HepG2 (cell line): ENCODE measurements at regions not wholly inside any gene's neighbourhood (a gene's known extent, or its start where the extent isn't known, plus 50 kb on each side); places are given as distances from the start of the nearest gene placed in this dataset.

ENCODE experiments used
- ATAC-seq: fragments of 200-7000 bp; cut with Tn5 transposase; 3 replicates; pipeline ENCODE4 v1.9.1; 2020; ENCODE audit warnings: mild to moderate bottlenecking, moderate library complexity
- BruUV-seq: library from RNA; stranded (reverse); fragments of 400-500 nt; replicated peaks from 2 replicates; lab custom pipeline; 2021; lab: Mats Ljungman, UMichigan
- CTCF ChIA-PET: fragments of 300-600 bp; formaldehyde crosslinking; extraction: SDS; loops from one replicate; lab custom pipeline; 2021; ENCODE audit warnings: low total read pairs, inconsistent platforms, low intra/inter-chr PET ratio; lab: Yijun Ruan, JAX
- POLR2A ChIA-PET: fragments of 350-600 bp; sonication (Branson Sonifier 250); formaldehyde crosslinking; loops from one replicate; lab custom pipeline; 2020; ENCODE audit warnings: antibody characterized with exemption, inconsistent platforms; lab: Yijun Ruan, JAX
- DNase-seq: peaks from one replicate; pipeline ENCODE4 v3.0.0-alpha.2; 2015; ENCODE audit warnings: low spot score
- FAIRE-seq: peaks from 3 replicates; lab custom pipeline; 2011; peaks lifted over from hg19 to GRCh38; lab: Jason Lieb, UNC
- H2AFZ ChIP-seq: one replicate; pipeline ENCODE4 v1.6.1; 2011; ENCODE audit warnings: low read length, inconsistent platforms
- H3K27ac ChIP-seq: fragments of 300-600 bp; 3 replicates; pipeline ENCODE4 v1.8.0; 2011; ENCODE audit warnings: mixed run types, mild to moderate bottlenecking, mixed read lengths, low read length, inconsistent platforms; ENCODE audit not compliant: insufficient read depth; ENCODE audit errors: extremely low read length
- H3K27me3 ChIP-seq, 2 experiments: fragments of 200-600 bp in 1 of 2; 2 replicates in 1 of 2; 3 replicates in 1 of 2; pipeline versions ENCODE4 v1.6.0 to v1.8.0; 2011; ENCODE audit warnings: low read length in 2 of 2, mild to moderate bottlenecking in 2 of 2, moderate library complexity in 2 of 2, inconsistent platforms in 1 of 2; ENCODE audit not compliant: insufficient read depth in 2 of 2, control insufficient read depth in 1 of 2
- H3K36me3 ChIP-seq, 2 experiments: fragments of 200-600 bp in 1 of 2; replicated peaks in 1 of 2; 2 replicates in 1 of 2; 3 replicates in 1 of 2; pipeline versions ENCODE4 v1.5.1 to v1.8.0; 2011; ENCODE audit warnings: low read length in 2 of 2, inconsistent platforms in 1 of 2; ENCODE audit not compliant: insufficient read depth in 2 of 2, control insufficient read depth in 1 of 2
- H3K4me1 ChIP-seq: 2 replicates; pipeline ENCODE4 v1.5.1; 2012; ENCODE audit warnings: low read length, inconsistent platforms; ENCODE audit not compliant: insufficient read depth
- H3K4me2 ChIP-seq: 2 replicates; pipeline ENCODE4 v1.6.0; 2011; ENCODE audit warnings: low read depth, low read length, inconsistent platforms
- H3K4me3 ChIP-seq, 3 experiments: fragments of 200-600 bp in 1 of 3; sonication (generic), shearing (Covaris generic) in 1 of 3; replicated peaks in 1 of 3; 2 replicates each; pipeline ENCODE4 v1.5.1; 2011 to 2016; ENCODE audit warnings: low read length in 3 of 3, inconsistent platforms in 2 of 3, low read depth in 2 of 3, mild to moderate bottlenecking in 2 of 3, control low read depth in 1 of 3, mixed read lengths in 1 of 3; ENCODE audit not compliant: insufficient read depth in 1 of 3
- H3K79me2 ChIP-seq: one replicate; pipeline ENCODE4 v1.6.1; 2011; ENCODE audit warnings: low read length, inconsistent platforms; ENCODE audit not compliant: insufficient read depth
- H3K9ac ChIP-seq: 2 replicates; pipeline ENCODE4 v1.6.0; 2011; ENCODE audit warnings: mild to moderate bottlenecking, low read depth, low read length, inconsistent platforms; ENCODE audit not compliant: insufficient read depth
- H3K9me3 ChIP-seq: 2 replicates; pipeline ENCODE4 v1.5.1; 2012; ENCODE audit warnings: mild to moderate bottlenecking, low read length
- H4K20me1 ChIP-seq: 2 replicates; pipeline ENCODE4 v1.6.0; 2011; ENCODE audit warnings: inconsistent platforms, mild to moderate bottlenecking, low read length, moderate library complexity; ENCODE audit not compliant: insufficient read depth
- RBM22 ChIP-seq: fragments of 200-400 bp; formaldehyde crosslinking; optimal IDR thresholded peaks from 2 replicates; pipeline ENCODE3; 2017; ENCODE audit warnings: mild to moderate bottlenecking, low read length, moderate library complexity
- ZNF549 ChIP-seq: sonication (generic); formaldehyde crosslinking; IDR thresholded peaks from 2 replicates; pipeline ENCODE4 v1.5.0; 2020; ENCODE audit warnings: missing genetic modification reagents
- WGBS: methylation state at CpG from one replicate; pipeline ENCODE4 v1.1.6; 2017; ENCODE audit warnings: low lambda C conversion rate; 5-methylcytosine and 5-hydroxymethylcytosine counted together
- in situ Hi-C: cut with HindIII; loops from 2 replicates; pipeline ENCODE4 v1.10.0; 2017; ENCODE audit warnings: low pct_unique_long_range_greater_than_20kb; ENCODE audit not compliant: extremely low pct_ligation_motif_present
- intact Hi-C: fragments of 100-400 bp; cut with micrococcal nuclease; formaldehyde crosslinking; loops from one replicate; pipeline ENCODE4 v1.10.0; 2022; ENCODE audit not compliant: unreplicated experiment
- TF ChIP-seq, protein P1 (sequence below): fragments of 450-650 bp; IDR thresholded peaks from 2 replicates; pipeline ENCODE4 v1.6.1; 2016

DNA sequence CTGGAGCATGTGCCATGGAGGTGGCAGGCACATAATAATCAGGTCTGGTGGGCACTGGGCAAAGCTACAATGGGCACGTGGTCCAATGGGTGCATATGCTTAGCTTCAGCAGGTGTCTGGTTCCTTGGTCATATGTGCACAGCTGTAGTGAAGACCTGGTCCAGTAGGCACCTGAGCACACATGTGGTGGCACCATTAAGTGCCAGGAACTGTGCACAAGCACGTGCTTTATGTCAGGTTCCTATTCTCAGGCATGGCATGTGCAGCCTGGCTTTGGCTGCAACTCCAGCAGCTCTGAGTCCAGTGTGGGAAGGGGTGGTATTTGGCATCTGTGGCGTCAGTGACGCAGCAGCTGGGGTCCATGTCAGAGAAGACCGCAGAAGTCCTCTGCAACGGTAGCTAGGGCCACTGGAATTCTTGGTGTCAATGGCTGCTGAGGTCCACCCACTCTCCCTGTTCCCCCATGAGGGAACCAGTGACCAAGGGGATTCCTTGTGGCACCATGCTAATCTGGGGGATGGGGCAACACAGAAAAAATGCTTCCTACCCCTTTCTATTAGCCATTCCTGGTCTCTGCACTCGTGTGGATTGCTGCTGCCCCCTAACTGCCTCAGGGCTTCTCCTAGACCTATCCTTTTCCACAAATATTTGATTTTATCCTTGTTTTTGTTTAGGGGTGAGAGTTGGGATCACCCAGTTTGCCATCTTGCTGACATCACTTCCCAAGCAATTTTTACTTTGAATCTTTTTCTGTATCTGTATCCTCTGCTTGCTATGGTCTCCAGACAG lies 262.9 kb upstream of the MAP2 start:
- Histone ChIP-seq H3K27ac (no peak overlapping the region), H3K9me3 (no peaks in the 10 kb centered on the region), H3K4me1 (no peaks in the 10 kb centered on the region), H3K79me2 (no peaks in the 10 kb centered on the region), H3K9ac (no peak overlapping the region), H2AFZ (no peak overlapping the region), H3K36me3 (no peaks in the 10 kb centered on the region), H4K20me1 (no peaks in the 10 kb centered on the region), H3K4me2 (no peak overlapping the region), H3K27me3 (no peaks in the 10 kb centered on the region), H3K4me3 (no peak overlapping the region)
- in situ Hi-C loops (no loop called here), intact Hi-C loops (no loop called here)
- no peak for TF ChIP-seq RBM22
- TF ChIP-seq, protein P1, sequence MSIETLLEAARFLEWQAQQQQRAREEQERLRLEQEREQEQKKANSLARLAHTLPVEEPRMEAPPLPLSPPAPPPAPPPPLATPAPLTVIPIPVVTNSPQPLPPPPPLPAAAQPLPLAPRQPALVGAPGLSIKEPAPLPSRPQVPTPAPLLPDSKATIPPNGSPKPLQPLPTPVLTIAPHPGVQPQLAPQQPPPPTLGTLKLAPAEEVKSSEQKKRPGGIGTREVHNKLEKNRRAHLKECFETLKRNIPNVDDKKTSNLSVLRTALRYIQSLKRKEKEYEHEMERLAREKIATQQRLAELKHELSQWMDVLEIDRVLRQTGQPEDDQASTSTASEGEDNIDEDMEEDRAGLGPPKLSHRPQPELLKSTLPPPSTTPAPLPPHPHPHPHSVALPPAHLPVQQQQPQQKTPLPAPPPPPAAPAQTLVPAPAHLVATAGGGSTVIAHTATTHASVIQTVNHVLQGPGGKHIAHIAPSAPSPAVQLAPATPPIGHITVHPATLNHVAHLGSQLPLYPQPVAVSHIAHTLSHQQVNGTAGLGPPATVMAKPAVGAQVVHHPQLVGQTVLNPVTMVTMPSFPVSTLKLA, result peak; percentile 94
- POLR2A ChIA-PET, result no interaction called here
- DNase-seq, result no peak
- CTCF ChIA-PET, result no interaction called here
- ATAC-seq, result no peak
- WGBS, result 0% methylated on average over 5 of the region's 7 CpGs
- no peak for FAIRE-seq
- no TSS peak for BruUV-seq

DNA sequence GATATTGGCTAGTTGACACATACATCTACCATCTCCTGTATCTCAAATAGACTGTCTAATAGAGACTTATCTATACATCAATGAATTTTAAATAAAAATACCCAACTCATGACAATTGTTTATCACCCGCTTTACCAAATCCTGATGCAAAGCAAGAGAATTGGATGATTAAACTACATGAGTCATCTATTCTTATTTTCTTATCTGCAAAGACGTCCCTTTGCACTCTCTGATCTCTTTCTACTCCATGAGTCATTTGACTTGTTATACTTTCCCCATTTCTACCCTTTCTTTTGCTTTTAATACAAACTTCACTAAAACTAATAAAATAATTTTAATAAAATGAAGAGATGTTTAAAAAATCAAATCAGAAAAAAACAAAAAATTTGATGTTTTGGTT lies 261.7 kb upstream of the MAP2 start:
- no peak overlapping the region for H3K9ac ChIP-seq
- no peak overlapping the region for H3K4me3 ChIP-seq
- no peaks in the 10 kb centered on the region for H3K27me3 ChIP-seq
- H2AFZ ChIP-seq, result no peak overlapping the region
- H3K4me1 ChIP-seq, result no peaks in the 10 kb centered on the region
- in situ Hi-C loops (no loop called here), intact Hi-C loops (no loop called here)
- no peaks in the 10 kb centered on the region for H4K20me1 ChIP-seq
- H3K79me2 ChIP-seq, result no peaks in the 10 kb centered on the region
- no peak for TF ChIP-seq ZNF549
- no peak overlapping the region for H3K4me2 ChIP-seq
- no TSS peak for BruUV-seq
- DNase-seq, result no peak
- no peak overlapping the region for H3K27ac ChIP-seq
- ChIA-PET CTCF (no interaction called here), POLR2A (no interaction called here)
- H3K36me3 ChIP-seq, result no peaks in the 10 kb centered on the region
- 14% methylated on average over 2 of the region's 2 CpGs for WGBS
- ATAC-seq, result no peak
- no peak for FAIRE-seq
- no peaks in the 10 kb centered on the region for H3K9me3 ChIP-seq
